Keratinocyte (primary cell): ENCODE measurements at regions not wholly inside any gene's neighbourhood (a gene's known extent, or its start where the extent isn't known, plus 50 kb on each side); places are given as distances from the start of the nearest gene placed in this dataset.

Experiments
- DNase-seq: peaks from one replicate; pipeline ENCODE4 v3.0.0-alpha.2; 2011; ENCODE audit warnings: low read depth, missing footprints, low spot score
- FAIRE-seq: peaks from 2 replicates; lab custom pipeline; 2011; peaks lifted over from hg19 to GRCh38; lab: Jason Lieb, UNC
- H2AFZ ChIP-seq: 2 replicates; pipeline ENCODE4 v1.6.0; 2012; ENCODE audit warnings: low read length, control low read depth, inconsistent platforms; ENCODE audit not compliant: control insufficient read depth
- H3K27ac ChIP-seq: 2 replicates; pipeline ENCODE4 v1.5.1; 2011; ENCODE audit warnings: low read length; ENCODE audit not compliant: control insufficient read depth, insufficient read depth
- H3K27me3 ChIP-seq: 3 replicates; pipeline ENCODE4 v1.6.0; 2011; ENCODE audit warnings: low read length; ENCODE audit not compliant: control insufficient read depth, insufficient read depth; ENCODE audit errors: extremely low read depth
- H3K36me3 ChIP-seq, 2 experiments: 2 replicates in 1 of 2; 3 replicates in 1 of 2; pipeline ENCODE4 v1.5.1; 2011; ENCODE audit warnings: low read length in 2 of 2, mild to moderate bottlenecking in 1 of 2; ENCODE audit not compliant: control insufficient read depth in 2 of 2, insufficient read depth in 2 of 2; ENCODE audit errors: extremely low read depth in 1 of 2
- H3K4me1 ChIP-seq: 3 replicates; pipeline ENCODE4 v1.5.1; 2011; ENCODE audit warnings: low read length; ENCODE audit not compliant: control insufficient read depth, insufficient read depth; ENCODE audit errors: extremely low read depth
- H3K4me2 ChIP-seq: 3 replicates; pipeline ENCODE4 v1.6.0; 2011; ENCODE audit warnings: low read depth, low read length; ENCODE audit not compliant: control insufficient read depth, insufficient read depth; ENCODE audit errors: extremely low read depth
- H3K4me3 ChIP-seq, 3 experiments: fragments of 200-600 bp in 1 of 3; sonication (generic) in 1 of 3; 2 replicates in 2 of 3; 3 replicates in 1 of 3; pipeline ENCODE4 v1.5.1; 2011 to 2016; ENCODE audit warnings: low read length in 3 of 3, mild to moderate bottlenecking in 3 of 3, control low read depth in 2 of 3, inconsistent platforms in 1 of 3, low read depth in 1 of 3, mixed read lengths in 1 of 3, mixed run types in 1 of 3, moderate library complexity in 1 of 3; ENCODE audit not compliant: control insufficient read depth in 2 of 3, insufficient read depth in 2 of 3; ENCODE audit errors: extremely low read depth in 1 of 3
- H3K79me2 ChIP-seq: 2 replicates; pipeline ENCODE4 v1.6.0; 2012; ENCODE audit warnings: low read length; ENCODE audit not compliant: control insufficient read depth, insufficient read depth
- H3K9ac ChIP-seq: 3 replicates; pipeline ENCODE4 v1.6.0; 2011; ENCODE audit warnings: low read length; ENCODE audit not compliant: control insufficient read depth, insufficient read depth; ENCODE audit errors: extremely low read depth
- H3K9me1 ChIP-seq: 3 replicates; pipeline ENCODE4 v1.6.0; 2011; ENCODE audit warnings: low read length; ENCODE audit not compliant: control insufficient read depth, insufficient read depth; ENCODE audit errors: extremely low read depth
- H3K9me3 ChIP-seq: 2 replicates; pipeline ENCODE4 v1.5.1; 2012; ENCODE audit warnings: low read depth, low read length; ENCODE audit not compliant: control insufficient read depth
- H4K20me1 ChIP-seq: 3 replicates; pipeline ENCODE4 v1.6.0; 2011; ENCODE audit warnings: low read length; ENCODE audit not compliant: control insufficient read depth, insufficient read depth; ENCODE audit errors: extremely low read depth
- CTCF ChIP-seq, 3 experiments: IDR thresholded peaks in 1 of 3; conservative IDR thresholded peaks in 1 of 3; optimal IDR thresholded peaks in 1 of 3; 2 replicates in 2 of 3; 3 replicates in 1 of 3; pipeline versions ENCODE3 to v1.5.1; 2011; ENCODE audit warnings: low read length in 3 of 3, mild to moderate bottlenecking in 3 of 3, moderate library complexity in 2 of 3, control low read depth in 1 of 3, inconsistent platforms in 1 of 3; ENCODE audit not compliant: insufficient read depth in 2 of 3; ENCODE audit errors: extremely low read depth in 1 of 3
- EZH2 ChIP-seq: IDR thresholded peaks from one replicate; pipeline ENCODE4 v1.6.1; 2012; ENCODE audit warnings: inconsistent platforms, mild to moderate bottlenecking, low read length, moderate library complexity
- dilution Hi-C: fragments of 300-500 bp; cut with MboI; formaldehyde crosslinking; loops from one replicate; pipeline ENCODE4 v1.7.0; 2020; ENCODE audit warnings: low sequenced_read_pairs; ENCODE audit not compliant: extremely low pct_ligation_motif_present

- Histone ChIP-seq H3K9me1 (no peaks in the 10 kb centered on the region), H3K36me3 (no peaks in the 10 kb centered on the region), H3K79me2 (no peaks in the 10 kb centered on the region), H3K9me3 (no peaks in the 10 kb centered on the region), H3K4me1 (no peaks in the 10 kb centered on the region), H3K4me2 (no peak overlapping the region), H3K27ac (no peak overlapping the region), H3K4me3 (no peak overlapping the region), H4K20me1 (no peaks in the 10 kb centered on the region), H2AFZ (no peak overlapping the region), H3K9ac (no peak overlapping the region), H3K27me3 (no peaks in the 10 kb centered on the region)
- FAIRE-seq (no peak), DNase-seq (no peak)
- TF ChIP-seq CTCF (optimal IDR thresholded peaks at IDR 0.05 in 1 of 3, IDR thresholded peaks at IDR 0.05 in 1 of 3, conservative IDR thresholded peaks at IDR 0.05 in 1 of 3; ENCODE audit: extremely low read depth in 1 of 3, insufficient read depth in 2 of 3, low read length in 3 of 3) = no peak
- TF ChIP-seq EZH2 = no peak
- dilution Hi-C loops = no loop called here
These were observed 476.3 kb upstream of the LRRC4C start for GRCh38 chr11:41935795-41936194.

GRCh38 chr11:41943656-41944055 is 484.2 kb upstream of the LRRC4C start:
- Histone ChIP-seq H3K36me3 (no peaks in the 10 kb centered on the region), H2AFZ (no peak overlapping the region), H3K27me3 (no peaks in the 10 kb centered on the region), H3K9me3 (no peaks in the 10 kb centered on the region), H3K4me2 (no peak overlapping the region), H4K20me1 (no peaks in the 10 kb centered on the region), H3K27ac (no peak overlapping the region), H3K79me2 (no peaks in the 10 kb centered on the region), H3K9me1 (no peaks in the 10 kb centered on the region), H3K4me1 (no peaks in the 10 kb centered on the region), H3K4me3 (no peak overlapping the region), H3K9ac (no peak overlapping the region)
- dilution Hi-C loops = no loop called here
- TF ChIP-seq EZH2 (no peak), CTCF (optimal IDR thresholded peaks at IDR 0.05 in 1 of 3, IDR thresholded peaks at IDR 0.05 in 1 of 3, conservative IDR thresholded peaks at IDR 0.05 in 1 of 3; ENCODE audit: extremely low read depth in 1 of 3, insufficient read depth in 2 of 3, low read length in 3 of 3) (no peak)
- FAIRE-seq (no peak), DNase-seq (no peak)
